ENCODE measurements at regions not wholly inside any gene's neighbourhood (a gene's known extent, or its start where the extent isn't known, plus 50 kb on each side); places are given as distances from the start of the nearest gene placed in this dataset.

DNA sequence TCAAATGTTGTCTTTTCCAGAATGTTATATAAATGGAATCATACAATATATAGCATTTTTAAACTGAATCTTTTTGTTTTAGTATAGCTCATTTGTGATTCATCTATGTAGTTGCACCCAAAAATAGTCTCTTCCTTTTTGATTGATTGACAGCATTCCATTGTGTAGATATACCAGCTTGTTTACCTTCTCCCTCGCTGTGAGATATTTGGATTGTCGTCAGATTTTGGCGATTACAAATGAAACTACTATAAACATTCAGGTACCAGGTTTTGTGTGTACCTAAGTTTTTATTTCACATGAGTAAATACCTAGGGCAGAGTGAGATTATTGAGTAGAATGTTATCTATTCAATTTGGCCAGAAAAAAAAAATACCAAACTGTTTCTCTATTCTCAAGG lies 584.7 kb upstream of the SORCS1 start:
- TF ChIP-seq EP300 (IDR thresholded peaks at IDR 0.05) (no peak), POLR2AphosphoS5 (IDR thresholded peaks at IDR 0.05) (no peak), POLR2A (IDR thresholded peaks at IDR 0.05) (no peak)
- TF ChIP-seq, protein P1, sequence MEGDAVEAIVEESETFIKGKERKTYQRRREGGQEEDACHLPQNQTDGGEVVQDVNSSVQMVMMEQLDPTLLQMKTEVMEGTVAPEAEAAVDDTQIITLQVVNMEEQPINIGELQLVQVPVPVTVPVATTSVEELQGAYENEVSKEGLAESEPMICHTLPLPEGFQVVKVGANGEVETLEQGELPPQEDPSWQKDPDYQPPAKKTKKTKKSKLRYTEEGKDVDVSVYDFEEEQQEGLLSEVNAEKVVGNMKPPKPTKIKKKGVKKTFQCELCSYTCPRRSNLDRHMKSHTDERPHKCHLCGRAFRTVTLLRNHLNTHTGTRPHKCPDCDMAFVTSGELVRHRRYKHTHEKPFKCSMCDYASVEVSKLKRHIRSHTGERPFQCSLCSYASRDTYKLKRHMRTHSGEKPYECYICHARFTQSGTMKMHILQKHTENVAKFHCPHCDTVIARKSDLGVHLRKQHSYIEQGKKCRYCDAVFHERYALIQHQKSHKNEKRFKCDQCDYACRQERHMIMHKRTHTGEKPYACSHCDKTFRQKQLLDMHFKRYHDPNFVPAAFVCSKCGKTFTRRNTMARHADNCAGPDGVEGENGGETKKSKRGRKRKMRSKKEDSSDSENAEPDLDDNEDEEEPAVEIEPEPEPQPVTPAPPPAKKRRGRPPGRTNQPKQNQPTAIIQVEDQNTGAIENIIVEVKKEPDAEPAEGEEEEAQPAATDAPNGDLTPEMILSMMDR (IDR thresholded peaks at IDR 0.05): no peak
- H3K27me3 ChIP-seq: no peaks in the 10 kb centered on the region
- no peaks in the 10 kb centered on the region for H3K4me1 ChIP-seq
- DNase-seq (no peak), ATAC-seq (ENCODE audit: low FRiP score in 2 of 2) (no peak)
- no peaks in the 10 kb centered on the region for H3K36me3 ChIP-seq
- WGBS, 2 donors: 55 to 58% methylated on average over 3 of the region's 3 CpGs
- no peaks in the 10 kb centered on the region for H3K9me3 ChIP-seq
- no peak overlapping the region for H3K4me3 ChIP-seq
- H3K27ac ChIP-seq: no peak overlapping the region

GRCh38 chr10:107747851-107748250 lies 583.3 kb upstream of the SORCS1 start:
- no peaks in the 10 kb centered on the region for H3K27me3 ChIP-seq
- H3K4me1 ChIP-seq: no peaks in the 10 kb centered on the region
- H3K9me3 ChIP-seq: no peaks in the 10 kb centered on the region
- H3K36me3 ChIP-seq: no peaks in the 10 kb centered on the region
- TF ChIP-seq POLR2AphosphoS5 (IDR thresholded peaks at IDR 0.05): no peak
- TF ChIP-seq, protein P1 (IDR thresholded peaks at IDR 0.05): no peak
- TF ChIP-seq EP300 (IDR thresholded peaks at IDR 0.05): no peak
- no peak for TF ChIP-seq POLR2A (IDR thresholded peaks at IDR 0.05)
- no peak overlapping the region for H3K27ac ChIP-seq
- no peak for ATAC-seq (ENCODE audit: low FRiP score in 2 of 2)
- DNase-seq: no peak
- H3K4me3 ChIP-seq: no peak overlapping the region

DNA sequence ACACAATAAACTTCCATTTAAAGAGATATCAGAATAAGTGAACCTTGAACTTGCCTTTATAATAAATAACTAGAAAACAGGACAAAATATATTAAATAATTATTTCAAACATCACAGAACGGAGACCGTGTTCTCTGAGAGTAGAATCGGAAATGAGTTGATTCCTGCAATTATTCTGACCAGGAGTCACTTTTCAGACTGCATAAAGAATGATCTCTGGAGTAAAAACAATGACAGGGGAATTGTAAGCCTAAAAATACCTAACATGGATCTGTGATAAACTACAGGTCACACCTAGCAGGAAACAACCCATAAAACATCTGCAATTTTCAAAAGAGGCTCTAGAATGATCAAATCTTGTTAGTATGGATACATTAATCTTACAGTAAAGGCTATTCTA lies 577.5 kb upstream of the SORCS1 start:
- Histone ChIP-seq H3K4me3 (no peak overlapping the region), H3K27ac (no peak overlapping the region), H3K27me3 (no peaks in the 10 kb centered on the region), H3K4me1 (no peaks in the 10 kb centered on the region), H3K9me3 (no peaks in the 10 kb centered on the region), H3K36me3 (no peaks in the 10 kb centered on the region)
- WGBS, 2 donors: 69% methylated on average over 3 of the region's 3 CpGs
- no peak for ATAC-seq (ENCODE audit: low FRiP score in 2 of 2)
- DNase-seq: no peak
- no peak for TF ChIP-seq POLR2A (IDR thresholded peaks at IDR 0.05)

DNA sequence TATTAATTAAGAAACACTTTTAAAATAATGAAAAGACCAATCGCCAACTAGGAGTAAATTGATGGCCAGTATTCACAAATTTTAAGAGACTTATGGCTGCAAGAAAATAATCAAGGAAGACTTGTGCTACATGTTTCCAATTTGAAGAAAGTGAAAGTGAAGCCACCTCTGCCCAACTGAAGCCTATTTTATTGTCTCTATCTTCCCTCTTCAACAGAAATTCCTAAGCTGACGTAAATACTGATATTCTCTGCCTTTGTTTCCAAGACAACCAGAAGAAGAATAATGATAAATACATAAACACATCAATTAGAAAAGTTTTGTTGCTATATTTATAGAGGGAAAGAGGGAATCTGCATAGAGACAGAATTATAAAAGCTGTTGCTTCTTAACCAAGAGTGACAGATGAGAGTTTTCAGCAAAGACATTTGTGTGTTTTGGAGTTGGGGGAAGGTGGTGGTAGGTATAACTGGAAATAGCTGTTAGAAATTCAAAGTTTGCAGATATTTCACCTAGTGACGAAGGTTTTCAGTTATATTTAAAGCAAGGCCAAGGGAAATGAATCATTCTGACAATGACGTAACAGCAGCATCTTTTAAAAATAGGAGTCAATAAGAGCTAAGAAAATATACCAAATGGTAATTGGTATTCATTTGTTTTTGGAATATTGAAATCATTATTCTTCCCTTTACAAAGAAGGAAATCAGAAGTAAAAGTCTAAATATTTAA lies 576.6 kb upstream of the SORCS1 start:
- no peak overlapping the region for H3K27ac ChIP-seq
- no peaks in the 10 kb centered on the region for H3K9me3 ChIP-seq
- DNase-seq (no peak), ATAC-seq (ENCODE audit: low FRiP score in 2 of 2) (no peak)
- H3K36me3 ChIP-seq: no peaks in the 10 kb centered on the region
- H3K27me3 ChIP-seq: no peaks in the 10 kb centered on the region
- TF ChIP-seq, protein P1 (IDR thresholded peaks at IDR 0.05): no peak
- TF ChIP-seq POLR2A (IDR thresholded peaks at IDR 0.05) (no peak), EP300 (IDR thresholded peaks at IDR 0.05) (no peak), POLR2AphosphoS5 (IDR thresholded peaks at IDR 0.05) (no peak)
- no peak overlapping the region for H3K4me3 ChIP-seq
- no peaks in the 10 kb centered on the region for H3K4me1 ChIP-seq
- WGBS, 2 donors: 64 to 70% methylated on average over 4 of the region's 4 CpGs

- TF ChIP-seq POLR2A (IDR thresholded peaks at IDR 0.05): no peak
- TF ChIP-seq EP300 (IDR thresholded peaks at IDR 0.05): no peak
- no peak for TF ChIP-seq POLR2AphosphoS5 (IDR thresholded peaks at IDR 0.05)
- TF ChIP-seq, protein P1 (IDR thresholded peaks at IDR 0.05): no peak
- H3K4me3 ChIP-seq: no peak overlapping the region
- 85 to 88% methylated on average over 3 of the region's 3 CpGs for WGBS, 2 donors
- DNase-seq (no peak), ATAC-seq (ENCODE audit: low FRiP score in 2 of 2) (no peak)
- no peaks in the 10 kb centered on the region for H3K27me3 ChIP-seq
- no peaks in the 10 kb centered on the region for H3K36me3 ChIP-seq
- H3K27ac ChIP-seq: no peak overlapping the region
- no peaks in the 10 kb centered on the region for H3K4me1 ChIP-seq
- H3K9me3 ChIP-seq: no peaks in the 10 kb centered on the region
Observed at GRCh38 chr10:107739951-107740350, 575.4 kb upstream of the SORCS1 start.

All from upper lobe of left lung (tissue), 6 donors.